Activated T-cell treated with anti-CD3 and anti-CD28 coated beads, Interleukin-2, amount 50 U/mL, for 48 hours (primary cell): ENCODE measurements at regions not wholly inside any gene's neighbourhood (a gene's known extent, or its start where the extent isn't known, plus 50 kb on each side); places are given as distances from the start of the nearest gene placed in this dataset.
"Not testable (repeated sequence)": the region's sequence is repeated elsewhere in the genome, so short reads cannot be mapped to it uniquely, and the experiment has no call there.

ENCODE experiments used
- DNase-seq, 2 experiments: peaks; one replicate each; pipeline ENCODE4 v3.0.0-alpha.2; 2020

GRCh38 chr22:27068121-27068520, 410.7 kb downstream of the MIAT start:
- no peak for DNase-seq

GRCh38 chr22:27070594-27070993, 413.2 kb downstream of the MIAT start:
- no peak for DNase-seq

- no peak for DNase-seq
Observed at GRCh38 chr22:27073601-27074425, 416.4 kb downstream of the MIAT start.

GRCh38 chr22:27075028-27075678, 417.8 kb downstream of the MIAT start:
- DNase-seq, result no peak

GRCh38 chr22:27075891-27076290, 418.5 kb downstream of the MIAT start:
- no peak for DNase-seq

GRCh38 chr22:27078064-27078463, 420.7 kb downstream of the MIAT start:
- not testable (repeated sequence) for DNase-seq

GRCh38 chr22:27080036-27080578, 422.7 kb downstream of the MIAT start:
- DNase-seq, result no peak

GRCh38 chr22:27080863-27081262, 423.5 kb downstream of the MIAT start:
- no peak for DNase-seq

- no peak for DNase-seq
Observed at GRCh38 chr22:27083610-27084009, 426.2 kb downstream of the MIAT start.

GRCh38 chr22:27084130-27084529, 426.7 kb downstream of the MIAT start:
- DNase-seq, result no peak

- DNase-seq, result no peak
Observed at GRCh38 chr22:27086080-27087044, 429.0 kb downstream of the MIAT start.

GRCh38 chr22:27087051-27087450, 429.7 kb downstream of the MIAT start:
- DNase-seq, result no peak

- DNase-seq, result no peak
Observed at GRCh38 chr22:27088026-27088425, 430.6 kb downstream of the MIAT start.

GRCh38 chr22:27089264-27089663, 431.9 kb downstream of the MIAT start:
- DNase-seq, result no peak

- no peak for DNase-seq
Observed at GRCh38 chr22:27090611-27091011, 433.2 kb downstream of the MIAT start.

GRCh38 chr22:27093422-27093821, 436.0 kb downstream of the MIAT start:
- no peak for DNase-seq

GRCh38 chr22:27094633-27095308, 437.4 kb downstream of the MIAT start:
- no peak for DNase-seq

- no peak for DNase-seq
Observed at GRCh38 chr22:27097506-27097905, 440.1 kb downstream of the MIAT start.

GRCh38 chr22:27097933-27098332, 440.5 kb downstream of the MIAT start:
- DNase-seq, result no peak

- no peak for DNase-seq
Observed at GRCh38 chr22:27099946-27100722, 442.7 kb downstream of the MIAT start.

GRCh38 chr22:27100789-27101188, 443.4 kb downstream of the MIAT start:
- DNase-seq, result no peak

- DNase-seq, result no peak
Observed at GRCh38 chr22:27101288-27101687, 443.9 kb downstream of the MIAT start.
